ENCODE measurements at regions not wholly inside any gene's neighbourhood (a gene's known extent, or its start where the extent isn't known, plus 50 kb on each side); places are given as distances from the start of the nearest gene placed in this dataset.

- H3K27me3 Mint-ChIP-seq (ENCODE audit: insufficient read depth, low read depth, poor library complexity) = peaks cover 7% of the 10 kb centered on the region
- no peaks in the 10 kb centered on the region for H3K36me3 ChIP-seq (ENCODE audit: insufficient read depth)
- TF ChIP-seq STAT1 (IDR thresholded peaks at IDR 0.05; ENCODE audit: unreplicated experiment) (no peak), NANOG (IDR thresholded peaks at IDR 0.05; ENCODE audit: borderline replicate concordance) (no peak), ZNF331 (CRISPR knock-in tag; IDR thresholded peaks at IDR 0.05; ENCODE audit: low read depth) (no peak), CREB1 (CRISPR knock-in tag; IDR thresholded peaks at IDR 0.05; ENCODE audit: low read depth) (no peak), POLR2AphosphoS5 (IDR thresholded peaks at IDR 0.05; ENCODE audit: low read depth) (no peak), EZH2phosphoT487 (IDR thresholded peaks at IDR 0.05; ENCODE audit: unreplicated experiment) (no peak), ZNF114 (CRISPR knock-in tag; IDR thresholded peaks at IDR 0.05) (no peak), JUNB (IDR thresholded peaks at IDR 0.05; ENCODE audit: unreplicated experiment) (no peak)
- TF ChIP-seq, protein P1, sequence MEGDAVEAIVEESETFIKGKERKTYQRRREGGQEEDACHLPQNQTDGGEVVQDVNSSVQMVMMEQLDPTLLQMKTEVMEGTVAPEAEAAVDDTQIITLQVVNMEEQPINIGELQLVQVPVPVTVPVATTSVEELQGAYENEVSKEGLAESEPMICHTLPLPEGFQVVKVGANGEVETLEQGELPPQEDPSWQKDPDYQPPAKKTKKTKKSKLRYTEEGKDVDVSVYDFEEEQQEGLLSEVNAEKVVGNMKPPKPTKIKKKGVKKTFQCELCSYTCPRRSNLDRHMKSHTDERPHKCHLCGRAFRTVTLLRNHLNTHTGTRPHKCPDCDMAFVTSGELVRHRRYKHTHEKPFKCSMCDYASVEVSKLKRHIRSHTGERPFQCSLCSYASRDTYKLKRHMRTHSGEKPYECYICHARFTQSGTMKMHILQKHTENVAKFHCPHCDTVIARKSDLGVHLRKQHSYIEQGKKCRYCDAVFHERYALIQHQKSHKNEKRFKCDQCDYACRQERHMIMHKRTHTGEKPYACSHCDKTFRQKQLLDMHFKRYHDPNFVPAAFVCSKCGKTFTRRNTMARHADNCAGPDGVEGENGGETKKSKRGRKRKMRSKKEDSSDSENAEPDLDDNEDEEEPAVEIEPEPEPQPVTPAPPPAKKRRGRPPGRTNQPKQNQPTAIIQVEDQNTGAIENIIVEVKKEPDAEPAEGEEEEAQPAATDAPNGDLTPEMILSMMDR (conservative IDR thresholded peaks at IDR 0.05; ENCODE audit: low read depth in 2 of 2) = no peak
- TF ChIP-seq, protein P2, sequence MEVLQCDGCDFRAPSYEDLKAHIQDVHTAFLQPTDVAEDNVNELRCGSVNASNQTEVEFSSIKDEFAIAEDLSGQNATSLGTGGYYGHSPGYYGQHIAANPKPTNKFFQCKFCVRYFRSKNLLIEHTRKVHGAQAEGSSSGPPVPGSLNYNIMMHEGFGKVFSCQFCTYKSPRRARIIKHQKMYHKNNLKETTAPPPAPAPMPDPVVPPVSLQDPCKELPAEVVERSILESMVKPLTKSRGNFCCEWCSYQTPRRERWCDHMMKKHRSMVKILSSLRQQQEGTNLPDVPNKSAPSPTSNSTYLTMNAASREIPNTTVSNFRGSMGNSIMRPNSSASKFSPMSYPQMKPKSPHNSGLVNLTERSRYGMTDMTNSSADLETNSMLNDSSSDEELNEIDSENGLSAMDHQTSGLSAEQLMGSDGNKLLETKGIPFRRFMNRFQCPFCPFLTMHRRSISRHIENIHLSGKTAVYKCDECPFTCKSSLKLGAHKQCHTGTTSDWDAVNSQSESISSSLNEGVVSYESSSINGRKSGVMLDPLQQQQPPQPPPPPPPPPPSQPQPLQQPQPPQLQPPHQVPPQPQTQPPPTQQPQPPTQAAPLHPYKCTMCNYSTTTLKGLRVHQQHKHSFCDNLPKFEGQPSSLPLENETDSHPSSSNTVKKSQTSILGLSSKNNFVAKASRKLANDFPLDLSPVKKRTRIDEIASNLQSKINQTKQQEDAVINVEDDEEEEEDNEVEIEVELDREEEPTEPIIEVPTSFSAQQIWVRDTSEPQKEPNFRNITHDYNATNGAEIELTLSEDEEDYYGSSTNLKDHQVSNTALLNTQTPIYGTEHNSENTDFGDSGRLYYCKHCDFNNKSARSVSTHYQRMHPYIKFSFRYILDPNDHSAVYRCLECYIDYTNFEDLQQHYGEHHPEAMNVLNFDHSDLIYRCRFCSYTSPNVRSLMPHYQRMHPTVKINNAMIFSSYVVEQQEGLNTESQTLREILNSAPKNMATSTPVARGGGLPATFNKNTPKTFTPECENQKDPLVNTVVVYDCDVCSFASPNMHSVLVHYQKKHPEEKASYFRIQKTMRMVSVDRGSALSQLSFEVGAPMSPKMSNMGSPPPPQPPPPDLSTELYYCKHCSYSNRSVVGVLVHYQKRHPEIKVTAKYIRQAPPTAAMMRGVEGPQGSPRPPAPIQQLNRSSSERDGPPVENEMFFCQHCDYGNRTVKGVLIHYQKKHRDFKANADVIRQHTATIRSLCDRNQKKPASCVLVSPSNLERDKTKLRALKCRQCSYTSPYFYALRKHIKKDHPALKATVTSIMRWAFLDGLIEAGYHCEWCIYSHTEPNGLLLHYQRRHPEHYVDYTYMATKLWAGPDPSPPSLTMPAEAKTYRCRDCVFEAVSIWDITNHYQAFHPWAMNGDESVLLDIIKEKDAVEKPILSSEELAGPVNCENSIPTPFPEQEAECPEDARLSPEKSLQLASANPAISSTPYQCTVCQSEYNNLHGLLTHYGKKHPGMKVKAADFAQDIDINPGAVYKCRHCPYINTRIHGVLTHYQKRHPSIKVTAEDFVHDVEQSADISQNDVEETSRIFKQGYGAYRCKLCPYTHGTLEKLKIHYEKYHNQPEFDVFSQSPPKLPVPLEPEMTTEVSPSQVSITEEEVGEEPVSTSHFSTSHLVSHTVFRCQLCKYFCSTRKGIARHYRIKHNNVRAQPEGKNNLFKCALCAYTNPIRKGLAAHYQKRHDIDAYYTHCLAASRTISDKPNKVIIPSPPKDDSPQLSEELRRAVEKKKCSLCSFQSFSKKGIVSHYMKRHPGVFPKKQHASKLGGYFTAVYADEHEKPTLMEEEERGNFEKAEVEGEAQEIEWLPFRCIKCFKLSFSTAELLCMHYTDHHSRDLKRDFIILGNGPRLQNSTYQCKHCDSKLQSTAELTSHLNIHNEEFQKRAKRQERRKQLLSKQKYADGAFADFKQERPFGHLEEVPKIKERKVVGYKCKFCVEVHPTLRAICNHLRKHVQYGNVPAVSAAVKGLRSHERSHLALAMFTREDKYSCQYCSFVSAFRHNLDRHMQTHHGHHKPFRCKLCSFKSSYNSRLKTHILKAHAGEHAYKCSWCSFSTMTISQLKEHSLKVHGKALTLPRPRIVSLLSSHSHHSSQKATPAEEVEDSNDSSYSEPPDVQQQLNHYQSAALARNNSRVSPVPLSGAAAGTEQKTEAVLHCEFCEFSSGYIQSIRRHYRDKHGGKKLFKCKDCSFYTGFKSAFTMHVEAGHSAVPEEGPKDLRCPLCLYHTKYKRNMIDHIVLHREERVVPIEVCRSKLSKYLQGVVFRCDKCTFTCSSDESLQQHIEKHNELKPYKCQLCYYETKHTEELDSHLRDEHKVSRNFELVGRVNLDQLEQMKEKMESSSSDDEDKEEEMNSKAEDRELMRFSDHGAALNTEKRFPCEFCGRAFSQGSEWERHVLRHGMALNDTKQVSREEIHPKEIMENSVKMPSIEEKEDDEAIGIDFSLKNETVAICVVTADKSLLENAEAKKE (CRISPR knock-in tag; IDR thresholded peaks at IDR 0.05) = no peak
- TF ChIP-seq, protein P3, sequence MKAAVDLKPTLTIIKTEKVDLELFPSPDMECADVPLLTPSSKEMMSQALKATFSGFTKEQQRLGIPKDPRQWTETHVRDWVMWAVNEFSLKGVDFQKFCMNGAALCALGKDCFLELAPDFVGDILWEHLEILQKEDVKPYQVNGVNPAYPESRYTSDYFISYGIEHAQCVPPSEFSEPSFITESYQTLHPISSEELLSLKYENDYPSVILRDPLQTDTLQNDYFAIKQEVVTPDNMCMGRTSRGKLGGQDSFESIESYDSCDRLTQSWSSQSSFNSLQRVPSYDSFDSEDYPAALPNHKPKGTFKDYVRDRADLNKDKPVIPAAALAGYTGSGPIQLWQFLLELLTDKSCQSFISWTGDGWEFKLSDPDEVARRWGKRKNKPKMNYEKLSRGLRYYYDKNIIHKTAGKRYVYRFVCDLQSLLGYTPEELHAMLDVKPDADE (IDR thresholded peaks at IDR 0.05) = no peak
These were observed 834.9 kb downstream of the GRID1 start for GRCh38 chr10:85531706-85532105.

More at GRCh38 chr10:85531706-85532105, 834.9 kb downstream of the GRID1 start:
- no peaks in the 10 kb centered on the region for H3F3A ChIP-seq (replicated peaks; ENCODE audit: low read depth)
- DNase-seq (ENCODE audit: low spot score) = no peak
- no peaks in the 10 kb centered on the region for H4K20me1 ChIP-seq (replicated peaks; ENCODE audit: insufficient read depth)
- 0 out of 2 replicates have a peak, but pooled peaks cover 5% of the 10 kb centered on the region for H3K4me1 ChIP-seq (ENCODE audit: insufficient read depth)
- H3K9me3 Mint-ChIP-seq = peaks cover 80% of the 10 kb centered on the region
- peaks cover 13% of the 10 kb centered on the region for H3K36me3 Mint-ChIP-seq (ENCODE audit: low read depth)
- ATAC-seq = no peak
- no peak overlapping the region for H3K4me2 ChIP-seq
- peaks cover 17% of the 10 kb centered on the region for H3K4me1 Mint-ChIP-seq
- H3K79me2 ChIP-seq (replicated peaks; ENCODE audit: insufficient read depth) = no peaks in the 10 kb centered on the region
- no peak overlapping the region for H3K27ac ChIP-seq (ENCODE audit: low read depth)
- no peaks in the 10 kb centered on the region for H3K9me2 ChIP-seq (ENCODE audit: insufficient read depth)
- H2AFZ ChIP-seq = peak overlapping the region; percentile 32; the same call in 1 of the 2 replicates
- no peak overlapping the region for H3K4me3 ChIP-seq
- no peaks in the 10 kb centered on the region for H3K27me3 ChIP-seq (ENCODE audit: insufficient read depth)
- no peak overlapping the region for H3K4me3 Mint-ChIP-seq
- H3K27ac Mint-ChIP-seq = no peak overlapping the region

Data from GM23338 (cell line).